NCI-H1105 treated with DMSO at 0.1 percent for 48 hours (cell line): ENCODE measurements at regions not wholly inside any gene's neighbourhood (a gene's known extent, or its start where the extent isn't known, plus 50 kb on each side); places are given as distances from the start of the nearest gene placed in this dataset.
A peak's percentile ranks its signal among the peaks of the same experiment; 100 is the strongest.
"Not testable (repeated sequence)": the region's sequence is repeated elsewhere in the genome, so short reads cannot be mapped to it uniquely, and the experiment has no call there.

Experiments used
- DNase-seq: peaks from one replicate; lab custom pipeline; 2025; lab: John Stamatoyannopoulos, UW

- no peak for DNase-seq
Observed at GRCh38 chr6:27106382-27106781, 141.1 kb upstream of the PRSS16 start.

GRCh38 chr6:27111743-27112142 lies 135.8 kb upstream of the PRSS16 start:
- no peak for DNase-seq

GRCh38 chr6:27112974-27113373 lies 134.5 kb upstream of the PRSS16 start:
- no peak for DNase-seq

- DNase-seq, result no peak
Observed at GRCh38 chr6:27119329-27119728, 128.2 kb upstream of the PRSS16 start.

GRCh38 chr6:27119761-27120160 lies 127.7 kb upstream of the PRSS16 start:
- DNase-seq, result no peak

GRCh38 chr6:27121640-27122039 lies 125.9 kb upstream of the PRSS16 start:
- no peak for DNase-seq

- no peak for DNase-seq
Observed at GRCh38 chr6:27124252-27124657, 123.2 kb upstream of the PRSS16 start.

GRCh38 chr6:27126046-27126814 lies 121.3 kb upstream of the PRSS16 start:
- DNase-seq, result no peak

- DNase-seq, result peak; percentile 60
Observed at GRCh38 chr6:27126815-27127537, 120.5 kb upstream of the PRSS16 start.

GRCh38 chr6:27127874-27128273 lies 119.6 kb upstream of the PRSS16 start:
- DNase-seq, result not testable (repeated sequence)

- DNase-seq, result no peak
Observed at GRCh38 chr6:27128311-27129094, 119.0 kb upstream of the PRSS16 start.

- DNase-seq, result no peak
Observed at GRCh38 chr6:27129095-27129815, 118.2 kb upstream of the PRSS16 start.

- no peak for DNase-seq
Observed at GRCh38 chr6:27129917-27130316, 117.6 kb upstream of the PRSS16 start.

GRCh38 chr6:27130668-27131428 lies 116.7 kb upstream of the PRSS16 start:
- no peak for DNase-seq

- DNase-seq, result not testable (repeated sequence)
Observed at GRCh38 chr6:27132282-27132531, 115.3 kb upstream of the PRSS16 start.

GRCh38 chr6:27132532-27133280 lies 114.8 kb upstream of the PRSS16 start:
- DNase-seq, result peak; percentile 99

- peak; percentile 64 for DNase-seq
Observed at GRCh38 chr6:27133281-27134227, 113.9 kb upstream of the PRSS16 start.

GRCh38 chr6:27135087-27135657 lies 112.3 kb upstream of the PRSS16 start:
- DNase-seq, result no peak

GRCh38 chr6:27136077-27136644 lies 111.3 kb upstream of the PRSS16 start:
- DNase-seq, result no peak
